ENCODE measurements at regions not wholly inside any gene's neighbourhood (a gene's known extent, or its start where the extent isn't known, plus 50 kb on each side); places are given as distances from the start of the nearest gene placed in this dataset.
"Not testable (repeated sequence)": the region's sequence is repeated elsewhere in the genome, so short reads cannot be mapped to it uniquely, and the experiment has no call there.

DNA sequence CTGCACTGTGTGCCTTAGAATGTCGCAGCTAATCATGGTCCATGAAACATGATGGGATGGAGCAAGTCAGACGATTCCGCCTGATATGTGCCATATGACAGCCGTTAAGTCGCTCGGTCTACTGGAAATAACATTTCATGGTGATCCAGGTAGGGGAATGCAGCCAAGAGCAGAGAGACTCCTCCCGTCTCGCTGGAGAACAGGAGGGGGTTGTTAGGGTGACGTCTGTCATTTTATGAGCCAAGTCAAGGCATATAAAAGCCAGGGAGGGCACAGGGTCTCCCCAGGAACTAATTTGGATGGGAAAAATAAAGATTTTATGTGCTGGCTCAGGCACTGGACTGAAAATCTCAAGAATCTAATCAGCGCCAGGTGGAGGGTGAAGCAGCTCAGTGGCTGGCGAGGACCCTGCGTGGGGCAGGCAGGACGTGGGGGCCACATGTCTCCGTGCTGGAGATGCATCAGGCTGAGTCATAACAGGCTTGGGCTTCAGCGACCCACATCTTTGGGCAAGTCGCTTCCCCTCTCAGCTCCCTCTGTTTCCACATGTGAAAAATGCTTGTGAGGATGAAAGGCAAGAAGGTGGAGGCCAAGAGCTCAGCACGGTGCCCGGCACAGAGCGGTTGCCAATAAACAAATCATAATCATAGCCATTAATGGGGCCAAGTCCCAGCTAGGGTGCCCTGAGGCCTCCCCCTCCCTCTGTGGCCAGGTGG is 234.6 kb downstream of the ANKRD60 start:
- TF ChIP-seq POLR2A (IDR thresholded peaks at IDR 0.05; ENCODE audit: low read depth, low read length), result no peak

DNA sequence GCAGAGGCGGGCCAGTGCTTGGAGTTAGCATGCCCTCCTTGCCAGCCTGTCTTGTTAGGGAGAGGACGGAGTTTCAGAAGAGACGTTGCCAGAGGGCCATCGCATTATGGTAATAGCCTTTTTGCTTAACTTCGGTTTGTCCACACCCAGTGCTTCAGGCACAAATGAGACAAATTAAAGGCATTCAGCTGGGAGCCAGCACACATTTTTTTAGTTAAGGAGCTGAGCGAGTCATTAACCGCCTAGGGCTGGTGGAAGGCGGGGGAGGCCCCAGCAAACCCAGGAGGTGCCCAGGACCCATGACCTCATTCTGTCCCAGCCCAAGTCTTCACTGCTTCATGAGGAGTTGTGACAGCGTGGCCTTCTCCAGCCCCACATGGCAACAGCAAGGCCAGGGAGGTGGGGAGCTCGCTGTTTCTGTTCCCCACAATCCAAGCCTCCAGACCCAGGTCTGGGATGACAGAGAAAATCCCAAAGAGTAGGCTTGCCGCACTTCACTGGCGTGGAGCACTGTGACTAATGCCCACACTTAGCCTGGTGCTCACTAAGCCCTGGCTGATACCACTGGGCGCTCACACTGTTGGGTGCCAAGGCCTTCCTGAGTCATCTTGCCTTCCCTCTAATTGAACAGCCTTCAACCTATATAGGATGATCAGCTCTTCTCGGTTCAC is 237.1 kb downstream of the ANKRD60 start:
- TF ChIP-seq POLR2A (IDR thresholded peaks at IDR 0.05; ENCODE audit: low read depth, low read length), result no peak
- FAIRE-seq (peak; percentile 43), DNase-seq (ENCODE audit: insufficient read length, low spot score) (peak; percentile 91)

More for the DNA sequence above, 234.6 kb downstream of the ANKRD60 start:
- FAIRE-seq, result no peak
- DNase-seq (ENCODE audit: insufficient read length, low spot score), result no peak

DNA sequence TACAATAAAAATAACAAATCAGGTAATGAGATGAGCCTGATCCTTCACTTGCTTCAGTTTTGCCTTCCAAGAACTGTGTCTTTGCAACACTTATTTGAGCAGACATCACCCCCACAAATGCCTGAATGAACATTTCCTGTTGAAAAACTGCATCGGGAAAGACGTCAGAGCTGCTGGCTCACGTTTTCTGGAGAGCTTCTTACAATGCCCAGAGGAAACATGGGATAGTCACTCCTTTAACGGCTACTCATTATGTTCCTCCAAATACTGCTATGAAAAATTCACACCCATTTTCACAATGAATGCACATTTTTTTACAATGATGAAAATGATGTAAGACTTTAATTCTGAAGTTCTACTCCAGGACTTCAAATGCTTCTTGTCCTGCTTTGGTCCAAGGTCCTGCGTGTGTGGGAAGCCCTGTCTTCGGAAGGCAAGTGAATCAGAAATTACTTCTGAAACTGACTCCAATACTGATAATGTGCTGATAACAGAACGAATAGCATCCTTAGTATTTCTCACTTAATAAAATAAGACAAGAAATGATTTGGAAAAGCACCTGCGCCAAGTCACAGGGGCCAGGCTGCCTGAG is 238.0 kb downstream of the ANKRD60 start:
- FAIRE-seq, result no peak
- DNase-seq (ENCODE audit: insufficient read length, low spot score), result no peak
- TF ChIP-seq POLR2A (IDR thresholded peaks at IDR 0.05; ENCODE audit: low read depth, low read length), result no peak

DNA sequence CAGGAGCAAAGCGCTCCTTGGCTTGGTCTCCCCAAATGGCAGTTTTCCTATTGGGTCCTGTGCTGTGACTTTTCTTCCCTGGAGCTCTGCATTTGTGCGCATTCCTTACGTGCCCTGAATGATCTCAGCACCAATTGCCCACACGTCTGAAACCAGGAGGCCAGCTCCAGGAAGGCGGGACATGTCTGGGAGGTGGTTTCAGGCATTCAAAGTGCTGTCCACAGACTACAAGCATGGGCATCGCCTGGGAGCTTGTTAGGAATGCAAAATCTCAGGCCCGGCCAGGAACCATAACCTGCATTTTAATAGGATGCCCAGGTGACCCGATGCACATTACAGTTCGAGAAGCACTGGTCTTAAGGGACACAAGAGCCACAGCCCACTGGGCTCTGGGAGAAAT is 239.6 kb downstream of the ANKRD60 start:
- no peak for DNase-seq (ENCODE audit: insufficient read length, low spot score)
- no peak for TF ChIP-seq POLR2A (IDR thresholded peaks at IDR 0.05; ENCODE audit: low read depth, low read length)
- FAIRE-seq, result no peak

DNA sequence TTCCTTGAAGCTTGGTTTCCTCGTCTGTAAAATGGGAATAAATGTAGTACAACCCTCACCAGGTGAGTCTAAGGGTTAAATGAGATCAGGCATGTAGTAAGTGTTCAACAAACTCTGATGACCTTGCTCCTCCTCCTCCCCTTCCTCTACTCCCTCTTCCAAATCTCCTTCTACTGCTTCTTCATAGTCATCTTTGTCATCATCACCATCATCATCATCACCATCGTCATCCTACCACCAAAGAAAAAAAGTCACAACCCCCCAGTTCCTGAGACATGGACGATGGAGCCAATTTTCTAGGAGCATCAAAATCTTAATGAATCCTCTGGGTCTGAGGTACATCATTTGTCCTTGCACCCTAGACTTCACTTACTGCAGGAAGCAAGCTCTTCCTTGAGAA is 240.0 kb downstream of the ANKRD60 start:
- TF ChIP-seq POLR2A (IDR thresholded peaks at IDR 0.05; ENCODE audit: low read depth, low read length), result no peak
- DNase-seq (ENCODE audit: insufficient read length, low spot score), result no peak
- no peak for FAIRE-seq

DNA sequence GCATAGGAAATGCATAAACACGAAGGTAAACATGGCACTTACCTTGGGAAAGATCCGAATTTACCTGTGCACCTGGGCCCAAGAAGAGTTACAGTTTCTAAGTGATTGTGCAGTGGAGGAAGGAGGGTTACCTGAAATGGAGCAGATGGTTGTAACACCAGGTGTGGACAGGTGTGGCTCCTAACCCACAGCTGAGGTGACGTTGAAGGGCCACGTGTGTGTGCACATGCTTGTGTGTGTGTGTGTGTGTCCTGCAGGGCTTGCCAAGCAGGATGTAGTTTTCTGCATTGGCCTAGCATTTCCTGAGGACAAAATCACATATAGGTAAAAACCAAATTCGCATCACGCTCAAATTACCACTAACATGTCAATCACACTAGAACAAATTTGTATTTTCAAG is 240.8 kb downstream of the ANKRD60 start:
- no peak for FAIRE-seq
- DNase-seq (ENCODE audit: insufficient read length, low spot score), result no peak
- no peak for TF ChIP-seq POLR2A (IDR thresholded peaks at IDR 0.05; ENCODE audit: low read depth, low read length)

DNA sequence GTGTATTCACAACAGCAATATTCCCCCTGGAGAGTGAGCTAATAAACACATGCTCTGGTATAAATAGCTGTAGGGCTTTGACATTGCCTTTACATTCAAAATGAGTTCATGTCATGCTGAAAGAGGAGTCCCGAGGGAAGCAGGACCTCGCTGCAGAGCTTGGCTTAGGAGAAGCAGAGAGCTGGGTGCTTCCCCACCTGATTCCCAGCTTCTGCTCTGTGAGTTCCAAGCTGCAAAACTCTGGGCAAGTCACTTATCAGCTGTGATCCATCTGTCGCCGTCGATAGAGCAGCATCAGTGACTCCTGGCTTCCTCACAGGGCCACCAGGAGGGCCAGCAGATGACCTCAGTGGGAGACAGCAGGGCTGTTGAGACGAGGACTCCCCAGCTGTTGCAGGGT is 241.8 kb downstream of the ANKRD60 start:
- DNase-seq (ENCODE audit: insufficient read length, low spot score), result no peak
- no peak for FAIRE-seq
- no peak for TF ChIP-seq POLR2A (IDR thresholded peaks at IDR 0.05; ENCODE audit: low read depth, low read length)

DNA sequence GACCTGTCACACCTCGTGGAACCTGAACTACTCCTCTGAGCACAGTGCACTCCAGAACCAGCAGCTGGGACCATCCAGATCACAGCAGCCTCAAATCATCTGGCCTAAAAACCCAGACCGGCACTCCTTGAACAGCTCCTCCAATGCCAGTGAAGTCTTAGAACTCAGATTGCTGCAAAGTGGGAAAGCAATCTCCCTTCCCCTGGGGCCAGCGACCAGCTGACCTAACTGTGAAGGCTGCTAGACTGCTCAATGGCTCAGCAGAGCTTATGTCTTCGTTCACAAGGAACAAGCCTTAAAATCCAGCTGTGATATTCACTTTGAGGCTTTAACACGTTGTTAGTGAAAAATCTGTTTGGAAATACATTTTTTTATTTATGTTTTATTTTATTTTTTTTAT is 243.2 kb downstream of the ANKRD60 start:
- no peak for TF ChIP-seq POLR2A (IDR thresholded peaks at IDR 0.05; ENCODE audit: low read depth, low read length)
- FAIRE-seq (no peak), DNase-seq (ENCODE audit: insufficient read length, low spot score) (no peak)

DNA sequence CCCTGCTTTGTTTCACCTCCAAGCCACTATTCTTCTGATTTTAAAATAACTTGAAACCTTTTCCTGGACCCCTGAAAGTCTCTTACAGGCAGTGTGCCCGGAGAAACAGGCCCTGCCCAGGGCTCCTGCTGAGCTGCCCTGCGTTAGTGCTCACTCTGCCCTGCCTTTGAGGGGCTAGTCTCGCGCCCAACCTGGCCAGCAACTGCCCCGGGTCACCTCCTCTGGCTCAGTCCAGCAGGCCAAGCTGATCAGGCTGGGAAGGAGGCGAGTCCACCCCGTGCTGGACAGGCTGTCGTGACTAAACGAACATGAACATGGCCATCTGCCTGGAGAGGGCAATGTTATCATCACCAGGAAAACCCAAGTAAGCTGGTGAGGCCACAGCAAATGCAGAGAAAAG is 245.4 kb downstream of the ANKRD60 start:
- FAIRE-seq (no peak), DNase-seq (ENCODE audit: insufficient read length, low spot score) (no peak)
- TF ChIP-seq POLR2A (IDR thresholded peaks at IDR 0.05; ENCODE audit: low read depth, low read length), result no peak

DNA sequence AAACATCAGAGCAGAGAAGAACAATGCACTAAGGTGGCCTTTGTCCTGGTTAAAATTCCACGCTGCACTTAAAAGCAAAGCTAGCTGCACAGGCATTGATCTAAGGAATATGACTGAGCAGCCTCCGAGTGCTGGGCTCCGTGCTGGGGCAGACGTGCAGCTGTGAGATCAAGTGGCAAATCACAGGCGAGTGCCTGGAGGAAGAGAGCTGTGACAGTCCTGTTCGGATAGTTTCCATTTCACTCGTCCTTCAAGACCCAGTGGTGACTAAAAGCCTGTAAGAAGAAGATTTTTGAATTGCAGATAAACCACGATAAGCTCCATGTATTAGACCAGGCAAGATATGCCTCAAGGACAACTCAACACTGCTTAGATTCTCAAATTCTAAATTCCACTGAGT is 247.9 kb downstream of the ANKRD60 start:
- DNase-seq (ENCODE audit: insufficient read length, low spot score) (no peak), FAIRE-seq (no peak)
- no peak for TF ChIP-seq POLR2A (IDR thresholded peaks at IDR 0.05; ENCODE audit: low read depth, low read length)

DNA sequence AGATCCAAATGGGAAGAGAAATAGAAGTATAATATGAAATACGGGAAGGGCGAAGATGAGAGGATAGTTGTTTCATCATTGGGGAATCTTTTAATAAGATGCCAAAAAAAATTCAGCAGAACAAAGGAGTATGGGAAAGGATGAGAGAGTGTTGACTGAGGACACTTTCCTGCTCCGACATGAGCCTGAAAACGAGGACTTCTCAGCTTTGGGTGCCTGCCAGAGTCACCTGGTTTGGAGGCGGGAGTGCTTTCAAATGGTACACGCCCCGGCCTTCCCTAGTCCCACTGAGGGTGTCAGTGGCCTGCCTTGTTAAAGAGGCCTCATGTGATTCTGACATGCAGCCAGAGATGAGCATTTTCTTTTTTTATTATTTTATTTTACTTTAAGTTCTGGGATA is 250.9 kb downstream of the ANKRD60 start:
- TF ChIP-seq POLR2A (IDR thresholded peaks at IDR 0.05; ENCODE audit: low read depth, low read length), result no peak
- no peak for FAIRE-seq
- DNase-seq (ENCODE audit: insufficient read length, low spot score), result no peak

DNA sequence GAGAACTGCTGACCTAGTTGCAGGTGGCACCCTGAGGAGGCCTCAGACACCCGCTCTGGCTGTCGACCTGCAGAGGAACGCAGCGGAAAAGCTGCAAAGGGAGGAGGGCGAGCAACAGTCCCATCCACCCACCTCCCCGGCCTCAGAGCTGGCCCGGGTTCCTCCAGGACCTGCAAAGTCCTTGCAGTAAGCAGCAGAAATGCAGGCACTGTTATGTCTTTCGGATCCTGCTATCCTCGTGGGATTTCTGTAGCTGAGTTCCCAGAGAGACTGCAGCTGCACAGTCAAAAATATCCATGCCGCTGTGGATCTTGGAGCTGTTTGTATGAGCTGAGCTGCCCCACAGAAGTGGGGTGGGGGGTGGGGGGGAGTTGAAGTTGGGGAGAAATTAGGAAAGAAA is 251.3 kb downstream of the ANKRD60 start:
- FAIRE-seq (no peak), DNase-seq (ENCODE audit: insufficient read length, low spot score) (no peak)
- TF ChIP-seq POLR2A (IDR thresholded peaks at IDR 0.05; ENCODE audit: low read depth, low read length), result no peak

DNA sequence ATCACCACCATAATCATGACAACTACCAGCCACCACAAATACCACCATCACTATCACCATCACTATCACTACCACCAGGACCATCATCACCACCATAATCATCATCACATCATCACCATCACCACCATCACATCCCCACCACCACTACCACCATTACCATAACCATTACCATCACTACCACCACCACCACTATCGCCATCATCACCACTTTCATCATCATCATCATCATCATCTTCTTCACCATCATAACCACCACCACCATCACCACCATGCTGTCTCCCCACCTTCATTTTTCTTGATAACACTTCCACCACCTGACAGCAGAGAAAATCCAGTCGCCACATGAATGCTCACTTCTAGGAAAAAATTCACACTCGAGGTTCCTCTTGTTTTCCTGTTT is 253.6 kb downstream of the ANKRD60 start:
- FAIRE-seq (no peak), DNase-seq (ENCODE audit: insufficient read length, low spot score) (no peak)
- TF ChIP-seq POLR2A (IDR thresholded peaks at IDR 0.05; ENCODE audit: low read depth, low read length), result no peak

DNA sequence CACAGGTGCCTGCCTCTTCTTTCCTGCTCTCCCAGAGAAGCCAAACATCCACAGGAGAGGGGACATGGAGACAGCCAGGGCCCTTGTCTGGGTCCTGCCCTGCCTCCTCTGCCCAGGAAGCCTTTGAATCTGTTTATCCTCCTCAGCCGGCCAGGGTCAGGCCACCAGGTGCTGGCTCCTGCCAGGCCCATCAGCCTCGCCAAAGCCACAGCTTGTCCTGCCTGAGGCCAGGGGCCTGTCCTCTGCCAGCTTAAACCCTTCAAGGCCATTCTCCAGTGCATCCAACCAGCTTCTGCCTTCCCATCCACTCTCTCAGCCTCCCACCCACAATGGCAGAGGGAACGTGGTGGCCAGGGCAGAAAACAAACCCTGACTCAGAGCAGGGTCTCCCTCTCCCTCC is 254.6 kb downstream of the ANKRD60 start:
- DNase-seq (ENCODE audit: insufficient read length, low spot score) (no peak), FAIRE-seq (no peak)
- no peak for TF ChIP-seq POLR2A (IDR thresholded peaks at IDR 0.05; ENCODE audit: low read depth, low read length)

DNA sequence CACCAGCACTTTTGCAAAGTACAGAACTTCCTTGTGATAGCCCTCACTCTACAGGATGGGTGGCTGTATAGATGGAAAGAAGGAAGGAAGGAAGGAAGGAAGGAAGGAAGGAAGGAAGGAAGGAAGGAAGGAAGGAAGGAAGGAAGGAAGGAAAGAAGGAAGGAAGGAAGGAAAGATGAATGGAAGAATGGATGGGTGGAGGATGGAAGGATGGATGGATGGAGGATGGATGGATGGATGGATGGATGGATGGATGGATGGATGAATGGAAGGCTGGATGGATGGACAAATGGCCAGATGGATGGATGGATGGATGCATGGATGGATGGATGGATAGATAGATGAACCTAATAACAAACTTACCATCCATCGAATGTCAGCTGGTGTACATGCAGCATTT is 256.9 kb downstream of the ANKRD60 start:
- not testable (repeated sequence) for DNase-seq (ENCODE audit: insufficient read length, low spot score); FAIRE-seq

All from H54 (cell line).